H9 (cell line): ENCODE measurements at regions not wholly inside any gene's neighbourhood (a gene's known extent, or its start where the extent isn't known, plus 50 kb on each side); places are given as distances from the start of the nearest gene placed in this dataset.

Experiments
- DNase-seq: peaks from one replicate; pipeline ENCODE4 v3.0.0-alpha.2; 2017
- H2AFZ ChIP-seq: one replicate; pipeline ENCODE4 v1.6.1; 2013; ENCODE audit warnings: mild to moderate bottlenecking, low read length, control low read depth, moderate library complexity
- H2AK5ac ChIP-seq: 2 replicates; pipeline ENCODE4 v1.6.1; 2013; ENCODE audit warnings: low read length, control low read depth, mixed read lengths; ENCODE audit not compliant: insufficient read length
- H2BK120ac ChIP-seq: one replicate; pipeline ENCODE4 v1.6.1; 2013; ENCODE audit warnings: low read depth, mild to moderate bottlenecking, low read length, control low read depth, inconsistent platforms; ENCODE audit not compliant: poor library complexity, severe bottlenecking
- H2BK12ac ChIP-seq: 2 replicates; pipeline ENCODE4 v1.6.1; 2013; ENCODE audit warnings: low read length, control low read depth, mixed read lengths, low read depth; ENCODE audit not compliant: insufficient read length
- H2BK15ac ChIP-seq: 2 replicates; pipeline ENCODE4 v1.6.1; 2013; ENCODE audit warnings: low read depth, low read length, control low read depth
- H2BK20ac ChIP-seq: one replicate; pipeline ENCODE4 v1.6.1; 2013; ENCODE audit warnings: low read depth, mild to moderate bottlenecking, low read length, control low read depth, inconsistent platforms; ENCODE audit not compliant: poor library complexity, severe bottlenecking
- H2BK5ac ChIP-seq: 2 replicates; pipeline ENCODE4 v1.6.1; 2013; ENCODE audit warnings: low read length, control low read depth, mixed read lengths; ENCODE audit not compliant: insufficient read length
- H3K14ac ChIP-seq: 2 replicates; pipeline ENCODE4 v1.6.1; 2013; ENCODE audit warnings: low read length, control low read depth; ENCODE audit not compliant: insufficient read depth
- H3K18ac ChIP-seq: 2 replicates; pipeline ENCODE4 v1.6.1; 2013; ENCODE audit warnings: low read depth, mild to moderate bottlenecking, mixed read lengths, low read length, control low read depth; ENCODE audit not compliant: insufficient read length
- H3K23ac ChIP-seq: 2 replicates; pipeline ENCODE4 v1.6.1; 2013; ENCODE audit warnings: low read length, control low read depth, mixed read lengths, low read depth; ENCODE audit not compliant: insufficient read length
- H3K23me2 ChIP-seq: 2 replicates; pipeline ENCODE4 v1.6.1; 2013; ENCODE audit warnings: low read depth, mild to moderate bottlenecking, mixed read lengths, low read length, control low read depth; ENCODE audit not compliant: insufficient read length, poor library complexity, severe bottlenecking
- H3K27ac ChIP-seq: 2 replicates; pipeline ENCODE4 v1.5.1; 2013; ENCODE audit warnings: low read length, control low read depth, mixed read lengths, low read depth; ENCODE audit not compliant: insufficient read length
- H3K27me3 ChIP-seq: 2 replicates; pipeline ENCODE4 v1.6.1; 2013; ENCODE audit warnings: low read length, control low read depth, inconsistent platforms; ENCODE audit not compliant: insufficient read depth
- H3K4ac ChIP-seq: 2 replicates; pipeline ENCODE4 v1.6.1; 2013; ENCODE audit warnings: low read depth, mild to moderate bottlenecking, control low read depth, inconsistent platforms, low read length, moderate library complexity
- H3K4me1 ChIP-seq: 2 replicates; pipeline ENCODE4 v1.6.1; 2013; ENCODE audit warnings: low read length, control low read depth, inconsistent platforms; ENCODE audit not compliant: insufficient read depth
- H3K4me2 ChIP-seq: 2 replicates; pipeline ENCODE4 v1.6.1; 2013; ENCODE audit warnings: low read length, control low read depth, mixed read lengths; ENCODE audit not compliant: insufficient read length, insufficient read depth
- H3K56ac ChIP-seq: 2 replicates; pipeline ENCODE4 v1.6.1; 2013; ENCODE audit warnings: low read depth, mild to moderate bottlenecking, mixed read lengths, low read length, control low read depth; ENCODE audit not compliant: insufficient read length
- H3K79me1 ChIP-seq: 2 replicates; pipeline ENCODE4 v1.6.1; 2013; ENCODE audit warnings: low read depth, mild to moderate bottlenecking, moderate library complexity, low read length, control low read depth, inconsistent platforms; ENCODE audit not compliant: insufficient read depth, poor library complexity, severe bottlenecking
- H3K79me2 ChIP-seq: 2 replicates; pipeline ENCODE4 v1.6.1; 2013; ENCODE audit warnings: low read length, control low read depth, inconsistent platforms; ENCODE audit not compliant: insufficient read depth
- H3K9ac ChIP-seq: 2 replicates; pipeline ENCODE4 v1.6.1; 2013; ENCODE audit warnings: low read length, control low read depth, mixed read lengths; ENCODE audit not compliant: insufficient read length; ENCODE audit errors: extremely low read depth
- H3K9me3 ChIP-seq: one replicate; pipeline ENCODE4 v1.6.1; 2013; ENCODE audit warnings: low read depth, low read length, inconsistent platforms; ENCODE audit not compliant: control insufficient read depth
- H3T11ph ChIP-seq: one replicate; pipeline ENCODE4 v1.6.1; 2013; ENCODE audit warnings: mild to moderate bottlenecking, low read length, control low read depth, inconsistent platforms
- H4K20me1 ChIP-seq: one replicate; pipeline ENCODE4 v1.6.1; 2013; ENCODE audit not compliant: control insufficient read depth, insufficient read length, insufficient read depth
- H4K5ac ChIP-seq: 2 replicates; pipeline ENCODE4 v1.6.1; 2013; ENCODE audit warnings: low read depth, mild to moderate bottlenecking, mixed read lengths, low read length, control low read depth; ENCODE audit not compliant: insufficient read length
- H4K8ac ChIP-seq: replicated peaks from 2 replicates; pipeline ENCODE4 v1.6.1; 2013; ENCODE audit warnings: low read length, control low read depth, mixed read lengths, low read depth; ENCODE audit not compliant: insufficient read length
- H4K91ac ChIP-seq: 2 replicates; pipeline ENCODE4 v1.6.1; 2013; ENCODE audit warnings: low read depth, mild to moderate bottlenecking, moderate library complexity, mixed read lengths, low read length, control low read depth; ENCODE audit not compliant: insufficient read length
- H3K27ac Mint-ChIP-seq, 3 experiments: 2 replicates in 2 of 3; 3 replicates in 1 of 3; pipeline ENCODE4 v1.8.0; 2020 to 2021; ENCODE audit warnings: mixed read lengths in 3 of 3, mild to moderate bottlenecking in 1 of 3, moderate library complexity in 1 of 3
- H3K27me3 Mint-ChIP-seq: 2 replicates; pipeline ENCODE4 v1.8.0; 2021; ENCODE audit warnings: low read depth, mild to moderate bottlenecking, moderate library complexity, mixed read lengths
- H3K36me3 Mint-ChIP-seq, 3 experiments: 2 replicates in 2 of 3; 3 replicates in 1 of 3; pipeline ENCODE4 v1.8.0; 2020 to 2021; ENCODE audit warnings: low read depth in 3 of 3, mixed read lengths in 3 of 3; ENCODE audit not compliant: insufficient read depth in 1 of 3
- H3K4me1 Mint-ChIP-seq, 2 experiments: 2 replicates each; pipeline ENCODE4 v1.8.0; 2020; ENCODE audit warnings: mixed read lengths in 2 of 2
- H3K4me3 Mint-ChIP-seq, 2 experiments: 2 replicates in 1 of 2; 3 replicates in 1 of 2; pipeline ENCODE4 v1.8.0; 2020 to 2021; ENCODE audit warnings: mild to moderate bottlenecking in 2 of 2, mixed read lengths in 2 of 2, moderate library complexity in 1 of 2
- H3K9me3 Mint-ChIP-seq, 2 experiments: 2 replicates in 1 of 2; 3 replicates in 1 of 2; pipeline ENCODE4 v1.8.0; 2020; ENCODE audit warnings: mild to moderate bottlenecking in 2 of 2, mixed read lengths in 2 of 2, moderate library complexity in 1 of 2
- WGBS: extraction: QIAGEN DNeasy Blood & Tissue Kit; methylation state at CpG from one replicate; pipeline ENCODE4 v1.1.7; 2013; ENCODE audit warnings: missing lambda C conversion rate, low lambda C conversion rate, mixed read lengths; ENCODE audit not compliant: insufficient read length; ENCODE audit errors: extremely low coverage; 5-methylcytosine and 5-hydroxymethylcytosine counted together
- TF ChIP-seq, protein P1 (sequence below): fragments of 200-600 bp; sonication (generic); conservative IDR thresholded peaks from 3 replicates; pipeline ENCODE4 v1.8.0; 2021; ENCODE audit warnings: antibody characterized with exemption, mild to moderate bottlenecking

DNA sequence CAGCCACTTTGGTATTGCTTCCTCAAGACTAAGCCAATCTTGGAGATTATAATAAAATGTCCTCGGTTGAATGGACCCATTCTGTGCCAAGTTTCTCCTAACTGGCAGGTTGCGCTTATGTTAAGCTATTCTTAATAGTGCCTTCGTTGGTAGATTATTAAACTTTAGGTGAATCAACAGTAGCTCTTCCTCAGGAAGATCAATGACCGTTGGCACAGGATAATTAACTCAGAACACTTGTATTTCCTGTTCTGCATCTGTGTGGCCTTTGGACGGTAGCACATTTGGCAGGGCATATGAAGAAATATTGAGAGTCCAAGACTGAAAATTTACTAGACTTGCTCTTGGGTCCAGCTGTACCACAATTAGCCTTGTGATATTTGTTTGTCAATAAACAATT is 402.9 kb downstream of the MLLT3 start:
- no peaks in the 10 kb centered on the region for H3K23me2 ChIP-seq
- no peaks in the 10 kb centered on the region for H3K79me2 ChIP-seq
- H4K5ac ChIP-seq: no peak overlapping the region
- no peak overlapping the region for H2AK5ac ChIP-seq
- H3K79me1 ChIP-seq: no peaks in the 10 kb centered on the region
- no peak overlapping the region for H3K56ac ChIP-seq
- H2BK20ac ChIP-seq: no peak overlapping the region
- no peak overlapping the region for H2BK12ac ChIP-seq
- H2BK15ac ChIP-seq: no peak overlapping the region
- no CpG with 5 or more reads among the region's 5 CpGs for WGBS
- Mint-ChIP-seq H3K4me1 (peaks cover 0 to 5% of the 10 kb centered on the region in 2 experiments; a peak in 2 of 4 replicates), H3K9me3 (no peaks in the 10 kb centered on the region), H3K27me3 (no peaks in the 10 kb centered on the region), H3K36me3 (no peaks in the 10 kb centered on the region), H3K27ac (no peak overlapping the region), H3K4me3 (no peak overlapping the region)
- TF ChIP-seq, protein P1, sequence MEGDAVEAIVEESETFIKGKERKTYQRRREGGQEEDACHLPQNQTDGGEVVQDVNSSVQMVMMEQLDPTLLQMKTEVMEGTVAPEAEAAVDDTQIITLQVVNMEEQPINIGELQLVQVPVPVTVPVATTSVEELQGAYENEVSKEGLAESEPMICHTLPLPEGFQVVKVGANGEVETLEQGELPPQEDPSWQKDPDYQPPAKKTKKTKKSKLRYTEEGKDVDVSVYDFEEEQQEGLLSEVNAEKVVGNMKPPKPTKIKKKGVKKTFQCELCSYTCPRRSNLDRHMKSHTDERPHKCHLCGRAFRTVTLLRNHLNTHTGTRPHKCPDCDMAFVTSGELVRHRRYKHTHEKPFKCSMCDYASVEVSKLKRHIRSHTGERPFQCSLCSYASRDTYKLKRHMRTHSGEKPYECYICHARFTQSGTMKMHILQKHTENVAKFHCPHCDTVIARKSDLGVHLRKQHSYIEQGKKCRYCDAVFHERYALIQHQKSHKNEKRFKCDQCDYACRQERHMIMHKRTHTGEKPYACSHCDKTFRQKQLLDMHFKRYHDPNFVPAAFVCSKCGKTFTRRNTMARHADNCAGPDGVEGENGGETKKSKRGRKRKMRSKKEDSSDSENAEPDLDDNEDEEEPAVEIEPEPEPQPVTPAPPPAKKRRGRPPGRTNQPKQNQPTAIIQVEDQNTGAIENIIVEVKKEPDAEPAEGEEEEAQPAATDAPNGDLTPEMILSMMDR: no peak
- H3K27me3 ChIP-seq: no peaks in the 10 kb centered on the region
- no peak overlapping the region for H4K8ac ChIP-seq
- H3K23ac ChIP-seq: no peak overlapping the region
- no peak overlapping the region for H2BK5ac ChIP-seq
- H3K9ac ChIP-seq: no peak overlapping the region
- H3K4me2 ChIP-seq: no peak overlapping the region
- no peak for DNase-seq
- H2BK120ac ChIP-seq: no peak overlapping the region
- no peak overlapping the region for H3K14ac ChIP-seq
- no peak overlapping the region for H3K4ac ChIP-seq
- no peak overlapping the region for H3T11ph ChIP-seq
- no peaks in the 10 kb centered on the region for H4K20me1 ChIP-seq
- no peak overlapping the region for H3K27ac ChIP-seq
- no peak overlapping the region for H2AFZ ChIP-seq
- no peaks in the 10 kb centered on the region for H3K9me3 ChIP-seq
- no peak overlapping the region for H4K91ac ChIP-seq
- H3K18ac ChIP-seq: no peak overlapping the region
- H3K4me1 ChIP-seq: no peaks in the 10 kb centered on the region
